Progenitor cell of endocrine pancreas (in vitro differentiated cells): ENCODE measurements at regions not wholly inside any gene's neighbourhood (a gene's known extent, or its start where the extent isn't known, plus 50 kb on each side); places are given as distances from the start of the nearest gene placed in this dataset.
"Not testable (repeated sequence)": the region's sequence is repeated elsewhere in the genome, so short reads cannot be mapped to it uniquely, and the experiment has no call there.

ENCODE experiments used
- DNase-seq: peaks from one replicate; pipeline ENCODE4 v3.0.0; 2021; ENCODE audit warnings: low spot score; ENCODE audit not compliant: unreplicated experiment
- H3K27ac Mint-ChIP-seq: 2 replicates; pipeline ENCODE4 v1.8.0; 2021; ENCODE audit warnings: mild to moderate bottlenecking, moderate library complexity, mixed read lengths
- H3K27me3 Mint-ChIP-seq: 2 replicates; pipeline ENCODE4 v1.8.0; 2021; ENCODE audit warnings: mixed read lengths
- H3K36me3 Mint-ChIP-seq: 2 replicates; pipeline ENCODE4 v1.8.0; 2022; ENCODE audit warnings: mixed read lengths; ENCODE audit not compliant: insufficient read depth
- H3K4me1 Mint-ChIP-seq: 2 replicates; pipeline ENCODE4 v1.8.0; 2021; ENCODE audit warnings: low read depth, mixed read lengths
- H3K4me3 Mint-ChIP-seq: 2 replicates; pipeline ENCODE4 v1.8.0; 2021; ENCODE audit warnings: low read depth, mild to moderate bottlenecking, moderate library complexity, mixed read lengths
- H3K9me3 Mint-ChIP-seq: 2 replicates; pipeline ENCODE4 v1.8.0; 2021; ENCODE audit warnings: low read depth, mixed read lengths
- TF ChIP-seq, protein P1 (sequence below): fragments of 200-600 bp; sonication (generic); IDR thresholded peaks from one replicate; pipeline ENCODE4 v1.5.0; 2021; ENCODE audit warnings: antibody characterized with exemption, mild to moderate bottlenecking; ENCODE audit not compliant: unreplicated experiment

GRCh38 chr1:18574754-18575153 is 55.9 kb upstream of the PAX7 start:
- Mint-ChIP-seq H3K36me3 (no peaks in the 10 kb centered on the region), H3K9me3 (no peaks in the 10 kb centered on the region), H3K27me3 (peaks cover 23% of the 10 kb centered on the region), H3K4me1 (no peaks in the 10 kb centered on the region), H3K4me3 (no peak overlapping the region), H3K27ac (no peak overlapping the region)
- TF ChIP-seq, protein P1, sequence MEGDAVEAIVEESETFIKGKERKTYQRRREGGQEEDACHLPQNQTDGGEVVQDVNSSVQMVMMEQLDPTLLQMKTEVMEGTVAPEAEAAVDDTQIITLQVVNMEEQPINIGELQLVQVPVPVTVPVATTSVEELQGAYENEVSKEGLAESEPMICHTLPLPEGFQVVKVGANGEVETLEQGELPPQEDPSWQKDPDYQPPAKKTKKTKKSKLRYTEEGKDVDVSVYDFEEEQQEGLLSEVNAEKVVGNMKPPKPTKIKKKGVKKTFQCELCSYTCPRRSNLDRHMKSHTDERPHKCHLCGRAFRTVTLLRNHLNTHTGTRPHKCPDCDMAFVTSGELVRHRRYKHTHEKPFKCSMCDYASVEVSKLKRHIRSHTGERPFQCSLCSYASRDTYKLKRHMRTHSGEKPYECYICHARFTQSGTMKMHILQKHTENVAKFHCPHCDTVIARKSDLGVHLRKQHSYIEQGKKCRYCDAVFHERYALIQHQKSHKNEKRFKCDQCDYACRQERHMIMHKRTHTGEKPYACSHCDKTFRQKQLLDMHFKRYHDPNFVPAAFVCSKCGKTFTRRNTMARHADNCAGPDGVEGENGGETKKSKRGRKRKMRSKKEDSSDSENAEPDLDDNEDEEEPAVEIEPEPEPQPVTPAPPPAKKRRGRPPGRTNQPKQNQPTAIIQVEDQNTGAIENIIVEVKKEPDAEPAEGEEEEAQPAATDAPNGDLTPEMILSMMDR = no peak
- DNase-seq = no peak

- Mint-ChIP-seq H3K4me3 (no peak overlapping the region), H3K27me3 (peaks cover 18% of the 10 kb centered on the region), H3K27ac (no peak overlapping the region), H3K4me1 (no peaks in the 10 kb centered on the region), H3K9me3 (no peaks in the 10 kb centered on the region), H3K36me3 (no peaks in the 10 kb centered on the region)
- TF ChIP-seq, protein P1 = peak; percentile 75
- peak; percentile 72 for DNase-seq
Observed at GRCh38 chr1:18575620-18576019, 55.0 kb upstream of the PAX7 start.

GRCh38 chr1:18578271-18578670 is 52.4 kb upstream of the PAX7 start:
- Mint-ChIP-seq H3K9me3 (no peaks in the 10 kb centered on the region), H3K27me3 (peaks cover 13% of the 10 kb centered on the region), H3K27ac (no peak overlapping the region)

DNA sequence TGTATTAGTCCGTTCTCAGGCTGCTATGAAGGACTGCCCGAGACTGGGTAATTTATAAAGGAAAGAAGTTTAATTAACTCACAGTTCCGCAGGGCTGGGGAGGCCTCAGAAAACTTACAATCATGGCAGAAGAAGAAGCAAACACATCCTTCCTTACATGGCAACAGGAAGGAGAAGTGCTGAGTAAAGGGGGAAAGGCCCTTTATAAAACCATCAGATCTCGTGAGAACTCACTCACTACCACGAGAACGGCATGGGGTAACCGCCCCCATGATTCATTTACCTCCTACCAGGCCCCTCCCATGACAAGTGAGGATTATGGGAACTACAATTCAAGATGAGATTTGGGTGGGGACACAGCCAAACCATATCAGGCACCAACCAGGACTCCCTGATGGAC is 51.4 kb upstream of the PAX7 start:
- not testable (repeated sequence) for H3K36me3 Mint-ChIP-seq, H3K4me1 Mint-ChIP-seq, H3K4me3 Mint-ChIP-seq, H3K27ac Mint-ChIP-seq, H3K9me3 Mint-ChIP-seq, DNase-seq
- peaks cover 13% of the 10 kb centered on the region for H3K27me3 Mint-ChIP-seq

More at GRCh38 chr1:18578271-18578670, 52.4 kb upstream of the PAX7 start:
- Mint-ChIP-seq H3K36me3 (no peaks in the 10 kb centered on the region), H3K4me1 (no peaks in the 10 kb centered on the region), H3K4me3 (no peak overlapping the region)
- no peak for DNase-seq
- TF ChIP-seq, protein P1 = no peak

GRCh38 chr1:18580047-18580446 is 50.6 kb upstream of the PAX7 start:
- no peaks in the 10 kb centered on the region for H3K9me3 Mint-ChIP-seq
- no peaks in the 10 kb centered on the region for H3K36me3 Mint-ChIP-seq
- H3K4me3 Mint-ChIP-seq = no peak overlapping the region
- H3K27ac Mint-ChIP-seq = no peak overlapping the region
- peaks cover 20% of the 10 kb centered on the region for H3K27me3 Mint-ChIP-seq
- no peak for DNase-seq
- TF ChIP-seq, protein P1 = no peak
- no peaks in the 10 kb centered on the region for H3K4me1 Mint-ChIP-seq

DNA sequence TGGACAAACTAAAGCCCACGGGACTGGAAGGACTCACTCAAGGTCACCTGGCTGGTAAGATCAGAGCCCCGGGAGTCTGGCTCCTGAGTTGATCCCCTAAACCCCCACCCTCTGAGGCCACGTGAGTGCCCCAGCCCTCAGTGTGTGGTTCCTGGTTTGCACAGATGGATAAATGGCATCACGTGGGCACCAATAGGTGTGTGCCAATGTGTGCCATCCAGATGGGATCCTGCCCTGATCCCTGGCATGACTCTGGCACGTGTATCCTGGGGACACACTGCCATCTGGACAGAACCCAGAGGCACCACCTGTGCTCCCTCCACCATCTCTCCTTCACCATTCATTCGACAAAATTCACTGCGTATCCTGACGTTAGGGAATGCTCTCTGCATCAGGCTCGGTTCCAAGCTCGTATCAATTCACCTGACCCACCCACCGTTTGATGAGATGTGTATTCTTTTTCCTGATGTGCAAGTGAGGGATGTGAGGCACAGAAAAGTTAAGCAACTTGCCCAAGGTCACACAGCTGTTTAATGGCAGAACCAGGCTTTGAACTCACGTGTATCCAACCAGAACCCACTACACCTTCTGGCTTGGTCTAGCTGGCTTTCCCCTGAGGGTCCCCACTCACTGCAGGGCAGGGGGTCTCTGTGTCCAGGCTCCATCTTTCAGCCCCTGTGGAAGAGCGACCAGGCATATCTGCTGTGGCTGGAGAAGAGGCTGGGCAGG is 49.8 kb upstream of the PAX7 start:
- Mint-ChIP-seq H3K9me3 (no peaks in the 10 kb centered on the region), H3K36me3 (no peaks in the 10 kb centered on the region), H3K27ac (no peak overlapping the region), H3K4me3 (no peak overlapping the region), H3K4me1 (no peaks in the 10 kb centered on the region), H3K27me3 (peaks cover 24% of the 10 kb centered on the region)
- TF ChIP-seq, protein P1 = no peak
- DNase-seq = no peak
